Cardiac muscle cell (in vitro differentiated cells and primary cell): ENCODE measurements at regions not wholly inside any gene's neighbourhood (a gene's known extent, or its start where the extent isn't known, plus 50 kb on each side); places are given as distances from the start of the nearest gene placed in this dataset.

Source experiments
- DNase-seq, 2 donors: peaks; one replicate each; pipeline versions ENCODE4 v3.0.0 to v3.0.0-alpha.2; 2010 to 2017; ENCODE audit warnings: low read depth in 1 of 2, low spot score in 1 of 2
- H3K27ac ChIP-seq: fragments of 200-600 bp; sonication (generic); 2 replicates; pipeline ENCODE4 v1.5.1; 2016
- H3K27me3 ChIP-seq: fragments of 200-600 bp; sonication (generic); 2 replicates; pipeline ENCODE4 v1.6.0; 2016; ENCODE audit warnings: control low read depth
- H3K36me3 ChIP-seq: fragments of 200-600 bp; sonication (generic); 2 replicates; pipeline ENCODE4 v1.5.1; 2016; ENCODE audit warnings: control low read depth
- H3K4me1 ChIP-seq: fragments of 200-600 bp; sonication (generic); 2 replicates; pipeline ENCODE4 v1.8.1; 2017; ENCODE audit warnings: low read depth, mild to moderate bottlenecking, mixed run types
- H3K4me3 ChIP-seq: fragments of 200-600 bp; sonication (generic); 2 replicates; pipeline ENCODE4 v1.5.1; 2016; ENCODE audit warnings: mild to moderate bottlenecking
- H3K9me3 ChIP-seq: fragments of 200-600 bp; sonication (generic); 2 replicates; pipeline ENCODE4 v1.5.1; 2017; ENCODE audit warnings: low read depth, mild to moderate bottlenecking, control low read depth
- CTCF ChIP-seq: IDR thresholded peaks from 2 replicates; pipeline ENCODE4 v1.5.1; 2012; ENCODE audit warnings: low read depth, mild to moderate bottlenecking, low read length

- no peaks in the 10 kb centered on the region for H3K36me3 ChIP-seq
- H3K9me3 ChIP-seq = no peaks in the 10 kb centered on the region
- H3K4me3 ChIP-seq = no peak overlapping the region
- no peak overlapping the region for H3K27ac ChIP-seq
- no peaks in the 10 kb centered on the region for H3K4me1 ChIP-seq
- TF ChIP-seq CTCF = no peak
- no peak for DNase-seq
- H3K27me3 ChIP-seq = no peaks in the 10 kb centered on the region
These were observed 252.0 kb downstream of the UTP18 start for GRCh38 chr17:51512220-51512907.

- Histone ChIP-seq H3K27me3 (no peaks in the 10 kb centered on the region), H3K4me1 (no peaks in the 10 kb centered on the region), H3K36me3 (no peaks in the 10 kb centered on the region), H3K9me3 (no peaks in the 10 kb centered on the region), H3K4me3 (no peak overlapping the region), H3K27ac (no peak overlapping the region)
- DNase-seq = no peak
- no peak for TF ChIP-seq CTCF
These were observed 256.6 kb downstream of the UTP18 start for GRCh38 chr17:51516924-51517323.

- no peak for TF ChIP-seq CTCF
- Histone ChIP-seq H3K27ac (no peak overlapping the region), H3K36me3 (no peaks in the 10 kb centered on the region), H3K27me3 (no peaks in the 10 kb centered on the region), H3K4me1 (no peaks in the 10 kb centered on the region), H3K4me3 (no peak overlapping the region), H3K9me3 (no peaks in the 10 kb centered on the region)
- no peak for DNase-seq
These were observed 264.2 kb downstream of the UTP18 start for GRCh38 chr17:51524524-51524923.

GRCh38 chr17:51526507-51526906, 266.2 kb downstream of the UTP18 start:
- Histone ChIP-seq H3K9me3 (no peaks in the 10 kb centered on the region), H3K36me3 (no peaks in the 10 kb centered on the region), H3K27ac (no peak overlapping the region), H3K4me3 (no peak overlapping the region), H3K27me3 (no peaks in the 10 kb centered on the region), H3K4me1 (no peaks in the 10 kb centered on the region)
- TF ChIP-seq CTCF = no peak
- DNase-seq = no peak

DNA sequence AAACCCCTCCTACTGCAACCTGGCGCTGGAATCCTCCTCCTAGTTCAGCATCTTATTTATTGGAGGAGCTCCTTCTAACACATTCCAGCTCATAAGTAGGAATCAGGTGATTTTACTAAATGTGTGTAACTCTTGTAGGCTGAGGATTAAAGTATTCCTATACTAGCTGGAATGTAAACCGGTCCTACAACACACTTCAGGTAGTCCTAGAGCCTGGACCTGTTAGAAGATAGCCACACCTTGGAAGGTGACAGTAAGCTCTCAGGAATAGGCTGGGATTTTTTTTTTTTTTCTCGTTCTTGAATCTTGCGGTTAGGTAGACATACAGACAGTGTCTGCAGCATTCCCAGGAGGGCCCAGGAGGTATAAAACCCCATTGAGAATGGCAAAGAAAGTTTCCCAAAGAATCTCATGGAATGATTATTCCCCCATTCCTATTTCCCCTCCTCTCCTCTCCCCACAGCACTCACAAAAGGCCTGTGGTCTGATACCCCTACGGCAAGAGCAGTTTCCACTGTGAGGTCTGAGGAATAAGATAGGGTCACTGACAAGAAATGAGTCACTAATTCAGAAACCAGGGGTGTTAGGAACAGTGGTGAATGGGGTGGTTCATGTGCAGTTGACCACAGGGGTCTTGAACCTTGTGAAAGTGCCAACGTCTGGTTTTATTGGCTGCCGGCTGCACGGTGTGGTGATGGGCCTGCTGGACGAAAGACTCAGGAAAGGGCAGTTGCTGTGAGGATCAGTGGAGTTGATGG, 267.1 kb downstream of the UTP18 start:
- TF ChIP-seq CTCF = no peak
- Histone ChIP-seq H3K4me1 (no peaks in the 10 kb centered on the region), H3K27me3 (no peaks in the 10 kb centered on the region), H3K36me3 (no peaks in the 10 kb centered on the region), H3K4me3 (no peak overlapping the region), H3K9me3 (no peaks in the 10 kb centered on the region), H3K27ac (no peak overlapping the region)
- no peak for DNase-seq
